HL-60 (cell line): ENCODE measurements at regions not wholly inside any gene's neighbourhood (a gene's known extent, or its start where the extent isn't known, plus 50 kb on each side); places are given as distances from the start of the nearest gene placed in this dataset.

ENCODE experiments used
- DNase-seq, 2 experiments: peaks; one replicate each; pipeline ENCODE4 v3.0.0-alpha.2; 2010 to 2020; ENCODE audit warnings: low read depth in 1 of 2, low spot score in 1 of 2
- H3K27ac ChIP-seq: fragments of 250-450 bp; sonication (Bioruptor Pico); replicated peaks from 2 replicates; pipeline ENCODE4 v1.5.1; 2020; ENCODE audit warnings: mild to moderate bottlenecking, moderate library complexity
- H3K27me3 ChIP-seq: fragments of 250-450 bp; sonication (Bioruptor Pico); 2 replicates; pipeline ENCODE4 v1.5.1; 2021; ENCODE audit warnings: mild to moderate bottlenecking, moderate library complexity; ENCODE audit not compliant: insufficient read depth, poor library complexity, severe bottlenecking
- H3K4me3 ChIP-seq: replicated peaks from 2 replicates; pipeline ENCODE4 v1.5.1; 2011; ENCODE audit warnings: mild to moderate bottlenecking, control low read depth, low read length; ENCODE audit not compliant: insufficient read depth
- GABPA ChIP-seq: IDR thresholded peaks from 2 replicates; pipeline ENCODE4 v1.6.1; 2012; ENCODE audit warnings: low read depth
- POLR2AphosphoS5 ChIP-seq: IDR thresholded peaks from 2 replicates; pipeline ENCODE4 v1.6.1; 2012; ENCODE audit warnings: low read depth
- SPI1 ChIP-seq: IDR thresholded peaks from 2 replicates; pipeline ENCODE4 v1.6.1; 2012; ENCODE audit warnings: low read depth, mild to moderate bottlenecking, borderline replicate concordance
- TF ChIP-seq, protein P1 (sequence below): IDR thresholded peaks from 2 replicates; pipeline ENCODE4 v1.6.1; 2012; ENCODE audit warnings: low read depth; ENCODE audit not compliant: insufficient replicate concordance
- TF ChIP-seq, protein P2 (sequence below): IDR thresholded peaks from one replicate; pipeline ENCODE4 v1.5.1; 2011; ENCODE audit warnings: low read length, control low read depth, inconsistent platforms; ENCODE audit not compliant: insufficient read depth

DNA sequence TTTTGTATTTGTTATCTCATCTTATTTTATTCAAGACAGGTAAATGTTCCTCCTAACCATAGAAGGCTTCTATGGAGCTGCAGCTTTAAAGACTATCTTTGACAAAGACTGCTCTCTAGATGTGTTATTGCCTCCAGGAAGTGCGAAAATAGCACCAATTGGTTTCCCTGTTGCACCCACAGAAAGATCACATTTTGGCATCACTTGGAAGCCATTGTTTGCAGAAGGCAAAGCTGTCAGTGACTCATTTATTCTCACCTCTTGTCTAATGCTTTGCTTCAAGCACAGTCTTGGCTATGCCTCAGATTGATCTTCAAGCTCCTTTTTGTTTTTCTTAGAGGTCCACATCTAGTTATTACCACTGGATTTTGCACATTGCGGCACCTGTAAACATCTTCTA lies 150.3 kb downstream of the PCDH7 start:
- H3K27ac ChIP-seq: no peak overlapping the region
- no peaks in the 10 kb centered on the region for H3K27me3 ChIP-seq
- TF ChIP-seq, protein P1, sequence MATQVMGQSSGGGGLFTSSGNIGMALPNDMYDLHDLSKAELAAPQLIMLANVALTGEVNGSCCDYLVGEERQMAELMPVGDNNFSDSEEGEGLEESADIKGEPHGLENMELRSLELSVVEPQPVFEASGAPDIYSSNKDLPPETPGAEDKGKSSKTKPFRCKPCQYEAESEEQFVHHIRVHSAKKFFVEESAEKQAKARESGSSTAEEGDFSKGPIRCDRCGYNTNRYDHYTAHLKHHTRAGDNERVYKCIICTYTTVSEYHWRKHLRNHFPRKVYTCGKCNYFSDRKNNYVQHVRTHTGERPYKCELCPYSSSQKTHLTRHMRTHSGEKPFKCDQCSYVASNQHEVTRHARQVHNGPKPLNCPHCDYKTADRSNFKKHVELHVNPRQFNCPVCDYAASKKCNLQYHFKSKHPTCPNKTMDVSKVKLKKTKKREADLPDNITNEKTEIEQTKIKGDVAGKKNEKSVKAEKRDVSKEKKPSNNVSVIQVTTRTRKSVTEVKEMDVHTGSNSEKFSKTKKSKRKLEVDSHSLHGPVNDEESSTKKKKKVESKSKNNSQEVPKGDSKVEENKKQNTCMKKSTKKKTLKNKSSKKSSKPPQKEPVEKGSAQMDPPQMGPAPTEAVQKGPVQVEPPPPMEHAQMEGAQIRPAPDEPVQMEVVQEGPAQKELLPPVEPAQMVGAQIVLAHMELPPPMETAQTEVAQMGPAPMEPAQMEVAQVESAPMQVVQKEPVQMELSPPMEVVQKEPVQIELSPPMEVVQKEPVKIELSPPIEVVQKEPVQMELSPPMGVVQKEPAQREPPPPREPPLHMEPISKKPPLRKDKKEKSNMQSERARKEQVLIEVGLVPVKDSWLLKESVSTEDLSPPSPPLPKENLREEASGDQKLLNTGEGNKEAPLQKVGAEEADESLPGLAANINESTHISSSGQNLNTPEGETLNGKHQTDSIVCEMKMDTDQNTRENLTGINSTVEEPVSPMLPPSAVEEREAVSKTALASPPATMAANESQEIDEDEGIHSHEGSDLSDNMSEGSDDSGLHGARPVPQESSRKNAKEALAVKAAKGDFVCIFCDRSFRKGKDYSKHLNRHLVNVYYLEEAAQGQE: no peak
- no peak for TF ChIP-seq SPI1
- TF ChIP-seq POLR2AphosphoS5: no peak
- TF ChIP-seq, protein P2, sequence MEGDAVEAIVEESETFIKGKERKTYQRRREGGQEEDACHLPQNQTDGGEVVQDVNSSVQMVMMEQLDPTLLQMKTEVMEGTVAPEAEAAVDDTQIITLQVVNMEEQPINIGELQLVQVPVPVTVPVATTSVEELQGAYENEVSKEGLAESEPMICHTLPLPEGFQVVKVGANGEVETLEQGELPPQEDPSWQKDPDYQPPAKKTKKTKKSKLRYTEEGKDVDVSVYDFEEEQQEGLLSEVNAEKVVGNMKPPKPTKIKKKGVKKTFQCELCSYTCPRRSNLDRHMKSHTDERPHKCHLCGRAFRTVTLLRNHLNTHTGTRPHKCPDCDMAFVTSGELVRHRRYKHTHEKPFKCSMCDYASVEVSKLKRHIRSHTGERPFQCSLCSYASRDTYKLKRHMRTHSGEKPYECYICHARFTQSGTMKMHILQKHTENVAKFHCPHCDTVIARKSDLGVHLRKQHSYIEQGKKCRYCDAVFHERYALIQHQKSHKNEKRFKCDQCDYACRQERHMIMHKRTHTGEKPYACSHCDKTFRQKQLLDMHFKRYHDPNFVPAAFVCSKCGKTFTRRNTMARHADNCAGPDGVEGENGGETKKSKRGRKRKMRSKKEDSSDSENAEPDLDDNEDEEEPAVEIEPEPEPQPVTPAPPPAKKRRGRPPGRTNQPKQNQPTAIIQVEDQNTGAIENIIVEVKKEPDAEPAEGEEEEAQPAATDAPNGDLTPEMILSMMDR: no peak
- TF ChIP-seq GABPA: no peak
- no peak for DNase-seq
- no peak overlapping the region for H3K4me3 ChIP-seq

DNA sequence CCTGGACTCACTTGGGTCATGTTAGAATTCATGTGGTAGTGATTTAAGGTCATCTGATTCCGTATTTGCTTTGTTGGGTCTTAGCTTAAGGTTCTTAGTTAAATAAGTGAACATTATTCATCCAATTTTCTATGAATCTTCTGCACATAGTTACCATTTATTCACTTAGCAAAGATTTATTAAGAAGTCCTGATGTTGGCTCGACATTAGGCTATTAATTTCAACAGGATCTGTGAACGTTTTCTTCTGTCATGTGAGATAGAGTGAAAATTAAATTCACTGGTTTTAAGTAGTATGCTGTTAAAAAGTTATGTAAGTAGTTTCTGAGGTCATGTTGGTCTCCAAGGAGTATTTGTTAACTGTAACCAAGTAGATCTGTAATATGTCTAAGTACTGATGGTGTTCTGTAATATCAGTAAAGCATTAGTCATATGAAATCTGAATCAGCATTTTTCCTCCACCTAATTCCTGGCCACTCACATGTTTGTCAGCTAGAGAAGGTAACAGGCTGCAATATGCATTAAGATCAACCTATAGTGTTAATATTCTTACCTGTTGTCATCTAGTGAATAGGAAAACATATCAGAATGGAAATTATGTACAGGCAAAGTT lies 155.6 kb downstream of the PCDH7 start:
- no peak for TF ChIP-seq POLR2AphosphoS5
- TF ChIP-seq GABPA: no peak
- no peak for TF ChIP-seq SPI1
- TF ChIP-seq, protein P1: no peak
- TF ChIP-seq, protein P2: no peak
- no peaks in the 10 kb centered on the region for H3K27me3 ChIP-seq
- H3K27ac ChIP-seq: no peak overlapping the region
- DNase-seq: no peak
- no peak overlapping the region for H3K4me3 ChIP-seq

DNA sequence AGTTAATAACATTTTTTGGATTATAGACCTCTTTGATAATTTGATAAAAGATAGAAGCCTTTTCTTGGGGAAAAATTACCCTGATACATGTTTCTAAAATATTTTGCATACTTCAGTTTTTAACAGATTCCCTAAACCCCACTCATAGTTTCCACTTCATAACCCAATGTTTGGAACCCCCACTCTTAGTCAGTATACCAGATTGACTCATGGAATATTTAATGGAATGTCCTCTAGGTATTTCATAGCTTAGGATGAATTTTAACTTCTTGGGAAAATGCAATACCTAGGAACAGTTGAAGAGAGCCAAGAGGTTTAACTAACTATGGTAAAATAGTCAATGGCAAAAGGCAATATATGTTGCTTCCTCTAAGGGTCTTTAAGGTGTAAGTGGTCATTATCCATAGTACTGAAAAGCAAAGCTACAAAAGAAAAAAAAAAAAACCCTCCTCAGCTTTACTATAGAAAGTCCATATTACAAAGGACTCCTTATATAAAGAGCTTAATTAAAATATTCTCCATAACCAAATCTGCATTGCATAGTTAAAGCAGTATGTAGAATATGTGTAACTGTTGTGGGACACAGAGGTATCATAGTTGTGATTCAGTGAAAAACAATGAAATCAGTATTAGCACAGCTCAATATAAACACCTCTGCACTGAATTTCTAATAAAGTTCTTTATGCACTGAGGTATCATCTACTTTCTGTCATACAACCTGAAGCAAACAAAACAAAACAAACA lies 159.9 kb downstream of the PCDH7 start:
- H3K27ac ChIP-seq: no peak overlapping the region
- no peak for TF ChIP-seq GABPA
- TF ChIP-seq SPI1: no peak
- TF ChIP-seq POLR2AphosphoS5: no peak
- TF ChIP-seq, protein P2: no peak
- TF ChIP-seq, protein P1: no peak
- no peak overlapping the region for H3K4me3 ChIP-seq
- no peak for DNase-seq
- no peaks in the 10 kb centered on the region for H3K27me3 ChIP-seq
